ENCODE measurements at regions not wholly inside any gene's neighbourhood (a gene's known extent, or its start where the extent isn't known, plus 50 kb on each side); places are given as distances from the start of the nearest gene placed in this dataset.
A peak's percentile ranks its signal among the peaks of the same experiment; 100 is the strongest.

GRCh38 chr2:136323935-136324334 lies 206.0 kb upstream of the CXCR4 start:
- H3K4me3 ChIP-seq (replicated peaks in 1 of 3; ENCODE audit: low read depth in 2 of 3, low read length in 3 of 3) = peak overlapping the region in 1 of 3 experiments; percentile 10

GRCh38 chr2:136323195-136323594 lies 205.2 kb upstream of the CXCR4 start:
- peaks cover 62% of the 10 kb centered on the region for H3K4me1 Mint-ChIP-seq
- Histone ChIP-seq H2AFZ (ENCODE audit: insufficient read depth, low read depth, low read length, poor library complexity, severe bottlenecking) (no peak overlapping the region), H3K4me1 (ENCODE audit: control insufficient read depth in 1 of 2, insufficient read depth in 2 of 2, low read length in 2 of 2) (peaks cover 53 to 60% of the 10 kb centered on the region in 2 donors), H3K36me3 (replicated peaks in 1 of 2; ENCODE audit: control insufficient read depth in 1 of 2, insufficient read depth in 2 of 2, low read length in 2 of 2) (no peaks in the 10 kb centered on the region), H3K79me2 (ENCODE audit: insufficient read depth, low read length) (no peaks in the 10 kb centered on the region), H4K20me1 (ENCODE audit: insufficient read depth, low read length) (no peaks in the 10 kb centered on the region), H3K9me3 (replicated peaks in 1 of 2; ENCODE audit: control insufficient read depth in 1 of 2, insufficient read depth in 1 of 2, low read length in 2 of 2) (no peaks in the 10 kb centered on the region), H3K4me3 (replicated peaks in 1 of 3; ENCODE audit: low read depth in 2 of 3, low read length in 3 of 3) (no peak overlapping the region), H3K27me3 (ENCODE audit: control insufficient read depth in 2 of 2, insufficient read depth in 2 of 2, low read length in 2 of 2) (no peaks in the 10 kb centered on the region), H3K4me2 (replicated peaks; ENCODE audit: extremely low read depth, low read length, poor library complexity, severe bottlenecking) (no peak overlapping the region), H3K9ac (ENCODE audit: insufficient read depth, low read length, poor library complexity, severe bottlenecking) (no peak overlapping the region), H3K27ac (ENCODE audit: low read depth in 1 of 2, low read length in 2 of 2) (peak overlapping the region in 1 of 2 donors; percentile 23)
- H3K36me3 Mint-ChIP-seq = no peaks in the 10 kb centered on the region
- peaks cover 0 to 4% (median 2%) of the 10 kb centered on the region in 3 donors for H3K27me3 Mint-ChIP-seq (ENCODE audit: low read depth in 3 of 3)
- no peak for DNase-seq
- 50% methylated on average over 1 of the region's 3 CpGs for WGBS (ENCODE audit: insufficient coverage)
- intact Hi-C loops (cut with micrococcal nuclease) = loop anchor here (10.0 kb wide), 2 partner anchors 108 to 318 kb away; no protein-coding TSS in a partner anchor
- H3K9me3 Mint-ChIP-seq = peaks cover 0 to 2% (median 0%) of the 10 kb centered on the region in 7 donors
- no peak overlapping the region for H3K4me3 Mint-ChIP-seq
- TF ChIP-seq CTCF (IDR thresholded peaks at IDR 0.05) = no peak
- peak overlapping the region in 3 of 7 donors; percentile 7 to 93 (median 92) for H3K27ac Mint-ChIP-seq

More at GRCh38 chr2:136323935-136324334, 206.0 kb upstream of the CXCR4 start:
- Mint-ChIP-seq H3K4me3 (peak overlapping the region in 1 of 2 donors; percentile 62), H3K9me3 (peaks cover 0 to 2% (median 0%) of the 10 kb centered on the region in 7 donors), H3K4me1 (peaks cover 62% of the 10 kb centered on the region), H3K36me3 (no peaks in the 10 kb centered on the region), H3K27me3 (ENCODE audit: low read depth in 3 of 3) (peaks cover 0 to 4% (median 2%) of the 10 kb centered on the region in 3 donors), H3K27ac (peak overlapping the region; percentile 68 to 92 (median 89))
- H3K27me3 ChIP-seq (ENCODE audit: control insufficient read depth in 2 of 2, insufficient read depth in 2 of 2, low read length in 2 of 2) = no peaks in the 10 kb centered on the region
- no peaks in the 10 kb centered on the region for H3K9me3 ChIP-seq (replicated peaks in 1 of 2; ENCODE audit: control insufficient read depth in 1 of 2, insufficient read depth in 1 of 2, low read length in 2 of 2)
- H3K4me2 ChIP-seq (replicated peaks; ENCODE audit: extremely low read depth, low read length, poor library complexity, severe bottlenecking) = peak overlapping the region; percentile 5
- H3K27ac ChIP-seq (ENCODE audit: low read depth in 1 of 2, low read length in 2 of 2) = peak overlapping the region in 1 of 2 donors; percentile 87
- peaks cover 53 to 60% of the 10 kb centered on the region in 2 donors for H3K4me1 ChIP-seq (ENCODE audit: control insufficient read depth in 1 of 2, insufficient read depth in 2 of 2, low read length in 2 of 2)
- no CpG with 5 or more reads among the region's 7 CpGs for WGBS (ENCODE audit: insufficient coverage)
- H2AFZ ChIP-seq (ENCODE audit: insufficient read depth, low read depth, low read length, poor library complexity, severe bottlenecking) = peak overlapping the region; percentile 15
- TF ChIP-seq CTCF (IDR thresholded peaks at IDR 0.05) = no peak
- H3K79me2 ChIP-seq (ENCODE audit: insufficient read depth, low read length) = no peaks in the 10 kb centered on the region
- intact Hi-C loops (cut with micrococcal nuclease) = loop anchor here (10.0 kb wide), 2 partner anchors 109 to 319 kb away; no protein-coding TSS in a partner anchor
- no peak for DNase-seq
- H3K9ac ChIP-seq (ENCODE audit: insufficient read depth, low read length, poor library complexity, severe bottlenecking) = no peak overlapping the region
- no peaks in the 10 kb centered on the region for H3K36me3 ChIP-seq (replicated peaks in 1 of 2; ENCODE audit: control insufficient read depth in 1 of 2, insufficient read depth in 2 of 2, low read length in 2 of 2)
- H4K20me1 ChIP-seq (ENCODE audit: insufficient read depth, low read length) = no peaks in the 10 kb centered on the region
